Naive B cell (primary cell): ENCODE measurements at regions not wholly inside any gene's neighbourhood (a gene's known extent, or its start where the extent isn't known, plus 50 kb on each side); places are given as distances from the start of the nearest gene placed in this dataset.
"Not testable (repeated sequence)": the region's sequence is repeated elsewhere in the genome, so short reads cannot be mapped to it uniquely, and the experiment has no call there.

Experiments used
- ATAC-seq, 2 donors: fragments of 150-1000 bp; cut with Tn5 transposase; 2 replicates each; pipeline ENCODE4 v1.10.0; 2021; ENCODE audit warnings: low read depth in 2 of 2, mild to moderate bottlenecking in 2 of 2, moderate library complexity in 2 of 2
- DNase-seq: peaks from one replicate; pipeline ENCODE4 v3.0.0; 2022
- H3K27ac Mint-ChIP-seq, 6 donors: one replicate each; pipeline ENCODE4 v1.8.0; 2020 to 2022; ENCODE audit warnings: mild to moderate bottlenecking in 6 of 6, mixed read lengths in 6 of 6, moderate library complexity in 5 of 6, inconsistent platforms in 2 of 6
- H3K27me3 Mint-ChIP-seq, 3 donors: one replicate each; pipeline ENCODE4 v1.8.0; 2021 to 2022; ENCODE audit warnings: mixed read lengths in 3 of 3, mild to moderate bottlenecking in 1 of 3
- H3K36me3 Mint-ChIP-seq, 2 donors: one replicate each; pipeline ENCODE4 v1.8.0; 2020 to 2022; ENCODE audit warnings: mixed read lengths in 2 of 2, inconsistent platforms in 1 of 2, mild to moderate bottlenecking in 1 of 2
- H3K4me1 Mint-ChIP-seq, 3 donors: one replicate each; pipeline ENCODE4 v1.8.0; 2020 to 2022; ENCODE audit warnings: mixed read lengths in 3 of 3, inconsistent platforms in 1 of 3, mild to moderate bottlenecking in 1 of 3, moderate library complexity in 1 of 3
- H3K4me3 Mint-ChIP-seq, 8 donors: one replicate each; pipeline ENCODE4 v1.8.0; 2020 to 2022; ENCODE audit warnings: mild to moderate bottlenecking in 8 of 8, mixed read lengths in 8 of 8, moderate library complexity in 8 of 8, inconsistent platforms in 2 of 8
- H3K9me3 Mint-ChIP-seq, 7 donors: one replicate each; pipeline ENCODE4 v1.8.0; 2020 to 2022; ENCODE audit warnings: mixed read lengths in 7 of 7, mild to moderate bottlenecking in 5 of 7, inconsistent platforms in 2 of 7, moderate library complexity in 1 of 7

DNA sequence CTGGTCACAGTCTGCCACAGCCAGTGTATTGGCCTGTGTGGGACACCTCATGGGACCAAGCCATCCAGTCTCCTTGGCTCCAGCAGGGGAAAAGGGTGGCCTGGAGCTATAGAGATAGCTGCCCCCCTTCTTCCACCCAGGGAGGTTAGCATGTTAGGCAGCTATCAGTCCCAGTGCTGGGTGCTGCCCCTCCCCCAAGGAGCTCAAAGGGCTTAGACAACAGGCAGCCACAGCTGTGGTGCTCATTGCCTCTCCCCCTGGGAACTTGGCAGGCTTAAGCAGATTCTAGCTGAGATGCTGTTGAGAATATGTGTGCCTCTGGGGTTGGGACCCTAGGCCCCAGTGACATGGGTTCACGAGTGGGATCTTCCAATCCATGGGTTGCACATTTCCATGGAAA lies 226.0 kb upstream of the PTGER4 start:
- peaks cover 0 to 4% (median 0%) of the 10 kb centered on the region in 3 donors for H3K4me1 Mint-ChIP-seq
- peaks cover 3 to 20% (median 8%) of the 10 kb centered on the region in 7 donors for H3K9me3 Mint-ChIP-seq
- H3K27ac Mint-ChIP-seq = no peak overlapping the region
- no peak for DNase-seq
- ATAC-seq = no peak
- H3K4me3 Mint-ChIP-seq = no peak overlapping the region
- H3K27me3 Mint-ChIP-seq = no peaks in the 10 kb centered on the region
- H3K36me3 Mint-ChIP-seq = peaks cover 11 to 22% of the 10 kb centered on the region in 2 donors

- DNase-seq = no peak
- H3K4me1 Mint-ChIP-seq = peaks cover 0 to 4% (median 0%) of the 10 kb centered on the region in 3 donors
- peaks cover 3 to 23% (median 10%) of the 10 kb centered on the region in 7 donors for H3K9me3 Mint-ChIP-seq
- no peaks in the 10 kb centered on the region for H3K27me3 Mint-ChIP-seq
- no peak overlapping the region for H3K4me3 Mint-ChIP-seq
- no peak for ATAC-seq
- peaks cover 10 to 19% of the 10 kb centered on the region in 2 donors for H3K36me3 Mint-ChIP-seq
- no peak overlapping the region for H3K27ac Mint-ChIP-seq
Observed at GRCh38 chr5:40452874-40453624, 226.7 kb upstream of the PTGER4 start.

- H3K9me3 Mint-ChIP-seq = peaks cover 5 to 38% (median 15%) of the 10 kb centered on the region in 7 donors
- H3K4me3 Mint-ChIP-seq = no peak overlapping the region
- no peak overlapping the region for H3K27ac Mint-ChIP-seq
- ATAC-seq = no peak
- H3K27me3 Mint-ChIP-seq = no peaks in the 10 kb centered on the region
- peaks cover 0 to under 1% (median 0%) of the 10 kb centered on the region in 3 donors for H3K4me1 Mint-ChIP-seq
- no peak for DNase-seq
- peaks cover 5 to 19% of the 10 kb centered on the region in 2 donors for H3K36me3 Mint-ChIP-seq
Observed at GRCh38 chr5:40447438-40447837, 232.3 kb upstream of the PTGER4 start.

DNA sequence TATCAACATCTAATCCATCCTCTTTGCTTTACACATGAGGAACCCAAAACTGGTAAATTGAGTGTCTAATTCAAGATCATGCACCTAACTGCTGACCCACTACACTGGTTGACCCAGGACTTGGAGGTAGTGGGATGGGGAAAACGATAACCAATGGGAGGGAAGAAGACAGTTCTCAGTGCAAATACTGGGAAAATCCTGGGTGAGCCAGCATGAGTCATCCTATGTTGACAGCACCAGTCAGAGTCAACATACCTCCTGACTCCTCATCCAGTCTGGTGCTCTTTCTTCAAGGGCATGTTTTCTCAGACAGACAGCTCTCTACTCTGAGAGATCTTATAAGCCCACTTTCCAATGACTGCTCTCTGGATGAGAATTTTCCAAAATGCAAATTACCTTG lies 232.8 kb upstream of the PTGER4 start:
- Mint-ChIP-seq H3K27me3 (no peaks in the 10 kb centered on the region), H3K4me1 (peaks cover 0 to 4% (median 3%) of the 10 kb centered on the region in 3 donors), H3K9me3 (peaks cover 5 to 32% (median 11%) of the 10 kb centered on the region in 7 donors), H3K4me3 (no peak overlapping the region), H3K27ac (no peak overlapping the region), H3K36me3 (peaks cover 5 to 16% of the 10 kb centered on the region in 2 donors)
- ATAC-seq (no peak), DNase-seq (no peak)

DNA sequence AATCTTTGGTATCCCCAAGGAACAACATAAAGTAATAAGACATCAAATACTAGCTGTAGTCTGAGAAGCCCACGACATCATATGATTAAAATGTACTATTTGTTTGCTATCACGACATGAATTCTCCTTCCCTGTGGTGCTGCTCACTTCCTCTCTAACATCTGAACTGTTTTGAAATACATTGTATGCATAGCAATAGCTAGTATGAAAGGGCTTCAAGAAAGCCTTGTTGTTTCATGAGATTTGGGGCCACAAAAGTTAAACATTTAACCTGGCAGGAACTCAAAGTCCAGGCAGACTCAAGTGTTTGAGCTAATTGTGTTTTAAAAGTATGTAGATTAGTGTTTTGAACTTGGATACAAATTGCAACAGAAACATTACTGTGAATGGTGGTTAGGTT lies 237.4 kb upstream of the PTGER4 start:
- Mint-ChIP-seq H3K9me3 (peaks cover 0 to 21% (median 8%) of the 10 kb centered on the region in 7 donors), H3K27ac (peak overlapping the region in 1 of 6 donors; percentile 12), H3K27me3 (no peaks in the 10 kb centered on the region), H3K4me1 (peaks cover 16 to 18% (median 18%) of the 10 kb centered on the region in 3 donors), H3K4me3 (no peak overlapping the region), H3K36me3 (peaks cover 5 to 8% of the 10 kb centered on the region in 2 donors)
- DNase-seq (no peak), ATAC-seq (peak in 1 of 2 donors; percentile 36)

DNA sequence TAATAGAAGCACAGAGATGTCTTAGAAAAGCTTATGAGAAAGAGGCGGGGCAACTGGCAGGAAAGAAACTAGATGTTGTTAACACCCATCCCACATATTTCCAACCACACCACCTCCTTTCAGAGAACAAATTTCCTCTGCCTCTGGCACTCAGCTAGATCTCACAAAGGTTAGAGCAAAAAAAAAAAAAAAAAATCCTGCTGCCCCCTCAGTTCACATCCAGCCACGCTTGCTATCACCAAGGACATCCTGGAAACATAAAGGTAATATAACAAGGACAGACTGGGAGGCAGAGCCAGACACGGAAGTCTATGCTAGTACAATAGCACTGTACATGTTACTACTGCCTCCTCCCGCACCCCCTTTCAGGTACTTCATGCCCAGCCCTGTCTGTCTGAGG lies 238.0 kb upstream of the PTGER4 start:
- Mint-ChIP-seq H3K36me3 (peaks cover 5 to 8% of the 10 kb centered on the region in 2 donors), H3K9me3 (peaks cover 0 to 19% (median 8%) of the 10 kb centered on the region in 7 donors), H3K27me3 (no peaks in the 10 kb centered on the region), H3K4me3 (peak overlapping the region in 2 of 8 donors; percentile 18 to 48), H3K4me1 (peaks cover 20 to 25% (median 24%) of the 10 kb centered on the region in 3 donors), H3K27ac (peak overlapping the region in 3 of 6 donors; percentile 12 to 65 (median 50))
- ATAC-seq (peak in 1 of 2 donors; percentile 15), DNase-seq (no peak)

- no peak overlapping the region for H3K4me3 Mint-ChIP-seq
- peaks cover 5 to 8% of the 10 kb centered on the region in 2 donors for H3K36me3 Mint-ChIP-seq
- DNase-seq (no peak), ATAC-seq (no peak)
- H3K27me3 Mint-ChIP-seq = no peaks in the 10 kb centered on the region
- H3K9me3 Mint-ChIP-seq = peaks cover 0 to 15% (median 8%) of the 10 kb centered on the region in 7 donors
- no peak overlapping the region for H3K27ac Mint-ChIP-seq
- H3K4me1 Mint-ChIP-seq = peaks cover 25 to 34% (median 34%) of the 10 kb centered on the region in 3 donors
Observed at GRCh38 chr5:40440746-40441145, 239.0 kb upstream of the PTGER4 start.

- not testable (repeated sequence) for DNase-seq, H3K27me3 Mint-ChIP-seq, H3K9me3 Mint-ChIP-seq, H3K36me3 Mint-ChIP-seq, ATAC-seq, H3K4me3 Mint-ChIP-seq
- Mint-ChIP-seq H3K27ac (peak overlapping the region in 1 of 6 donors; percentile 30), H3K4me1 (peaks cover 25 to 36% (median 35%) of the 10 kb centered on the region in 3 donors)
Observed at GRCh38 chr5:40439103-40439502, 240.6 kb upstream of the PTGER4 start.

DNA sequence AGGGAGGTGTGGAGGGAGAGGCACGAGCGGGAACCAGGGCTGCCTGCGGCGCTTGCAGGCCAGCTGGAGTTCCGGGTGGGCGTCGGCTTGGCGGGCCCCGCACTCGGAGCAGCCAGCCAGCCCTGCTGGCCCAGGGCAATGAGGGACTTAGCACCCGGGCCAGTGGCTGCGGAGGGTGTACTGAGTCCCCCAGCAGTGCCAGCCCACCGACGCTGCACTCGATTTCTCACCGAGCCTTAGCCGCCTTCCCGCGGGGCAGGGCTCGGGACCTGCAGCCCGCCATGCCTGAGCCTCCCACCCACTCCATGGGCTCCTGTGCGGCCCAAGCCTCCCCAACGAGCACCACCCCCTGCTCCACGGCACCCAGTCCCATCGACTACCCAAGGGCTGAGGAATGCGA lies 241.1 kb upstream of the PTGER4 start:
- not testable (repeated sequence) for DNase-seq, H3K9me3 Mint-ChIP-seq, H3K27me3 Mint-ChIP-seq, ATAC-seq, H3K4me3 Mint-ChIP-seq, H3K36me3 Mint-ChIP-seq
- Mint-ChIP-seq H3K27ac (peak overlapping the region in 1 of 6 donors; percentile 30), H3K4me1 (peaks cover 25 to 36% (median 35%) of the 10 kb centered on the region in 3 donors)

DNA sequence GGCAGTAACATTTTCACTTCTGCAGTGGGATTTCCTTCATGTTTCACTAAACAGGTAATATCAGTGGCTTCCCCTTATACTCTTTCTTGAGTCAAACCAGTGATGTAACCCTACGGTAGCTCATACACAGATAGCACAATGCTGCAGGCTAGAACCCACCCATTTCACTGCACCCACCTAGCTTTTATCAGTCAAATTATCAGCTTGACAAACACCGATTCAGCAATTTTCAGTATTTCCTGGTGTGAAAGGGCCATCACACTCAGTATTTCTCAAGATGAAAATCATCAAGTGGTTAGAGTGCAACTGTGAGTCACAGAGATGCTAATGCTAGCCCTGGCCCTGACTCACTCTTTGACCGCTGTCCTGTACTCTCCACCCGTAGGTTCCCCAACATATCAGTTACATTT lies 242.3 kb upstream of the PTGER4 start:
- Mint-ChIP-seq H3K9me3 (peaks cover 0 to 4% (median 2%) of the 10 kb centered on the region in 7 donors), H3K27ac (peak overlapping the region in 4 of 6 donors; percentile 53 to 91 (median 78)), H3K36me3 (no peaks in the 10 kb centered on the region), H3K4me1 (peaks cover 25 to 36% (median 35%) of the 10 kb centered on the region in 3 donors), H3K27me3 (no peaks in the 10 kb centered on the region), H3K4me3 (peak overlapping the region in 2 of 8 donors; percentile 18 to 29)
- DNase-seq (peak; percentile 29), ATAC-seq (peak; percentile 72 to 80)

- DNase-seq (peak; percentile 46), ATAC-seq (peak; percentile 77 to 82)
- H3K27me3 Mint-ChIP-seq = no peaks in the 10 kb centered on the region
- H3K4me3 Mint-ChIP-seq = peak overlapping the region; percentile 11 to 78 (median 47)
- no peaks in the 10 kb centered on the region for H3K36me3 Mint-ChIP-seq
- H3K27ac Mint-ChIP-seq = peak overlapping the region; percentile 53 to 93 (median 86)
- peaks cover 0 to 4% (median 2%) of the 10 kb centered on the region in 7 donors for H3K9me3 Mint-ChIP-seq
- peaks cover 22 to 33% (median 31%) of the 10 kb centered on the region in 3 donors for H3K4me1 Mint-ChIP-seq
Observed at GRCh38 chr5:40436535-40437237, 243.0 kb upstream of the PTGER4 start.

DNA sequence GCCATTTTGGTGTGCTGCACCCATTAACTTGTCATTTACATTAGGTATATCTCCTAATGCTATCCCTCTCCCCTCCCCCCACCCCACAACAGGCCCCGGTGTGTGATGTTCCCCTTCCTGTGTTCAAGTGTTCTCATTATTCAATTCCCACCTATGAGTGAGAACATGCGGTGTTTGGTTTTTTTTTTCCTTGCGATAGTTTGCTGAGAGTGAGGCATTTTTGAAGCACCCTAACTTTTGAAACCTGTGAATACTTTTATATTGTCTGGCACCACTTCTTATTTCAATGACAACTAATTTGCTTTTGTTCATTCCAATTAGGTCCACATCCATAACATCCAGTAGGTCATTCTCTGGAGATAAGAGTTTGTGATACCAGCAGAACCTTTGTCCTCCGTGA lies 244.0 kb upstream of the PTGER4 start:
- Mint-ChIP-seq H3K4me1 (peaks cover 17 to 25% (median 22%) of the 10 kb centered on the region in 3 donors), H3K27ac (peak overlapping the region in 4 of 6 donors; percentile 57 to 75 (median 67)), H3K4me3 (peak overlapping the region in 2 of 8 donors; percentile 16 to 23)
- not testable (repeated sequence) for H3K9me3 Mint-ChIP-seq, DNase-seq, H3K36me3 Mint-ChIP-seq, H3K27me3 Mint-ChIP-seq, ATAC-seq

DNA sequence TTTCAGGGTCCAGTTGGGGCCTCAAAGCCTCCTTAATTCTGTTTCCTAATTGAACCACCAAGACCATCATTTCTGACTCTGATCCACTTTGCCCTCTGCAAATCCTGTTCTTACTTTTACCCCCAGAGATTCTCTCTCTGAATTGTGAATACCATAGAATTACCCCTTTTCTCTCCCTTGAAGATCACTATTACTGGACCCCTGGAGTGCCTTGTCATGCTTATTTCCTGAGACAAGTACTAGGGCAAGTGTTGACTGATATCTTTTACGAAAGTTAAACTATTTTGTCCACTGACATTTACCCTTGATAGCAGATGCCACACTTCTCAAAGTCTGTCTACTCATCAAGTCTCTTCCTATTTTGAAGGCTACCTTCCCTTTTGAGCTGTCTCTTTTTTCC lies 246.9 kb upstream of the PTGER4 start:
- ATAC-seq (no peak), DNase-seq (no peak)
- H3K9me3 Mint-ChIP-seq = no peaks in the 10 kb centered on the region
- H3K4me1 Mint-ChIP-seq = peaks cover 14 to 22% (median 22%) of the 10 kb centered on the region in 3 donors
- peak overlapping the region in 1 of 6 donors; percentile 72 for H3K27ac Mint-ChIP-seq
- no peak overlapping the region for H3K4me3 Mint-ChIP-seq
- no peaks in the 10 kb centered on the region for H3K27me3 Mint-ChIP-seq
- H3K36me3 Mint-ChIP-seq = no peaks in the 10 kb centered on the region
